Heart right ventricle (tissue), 16 donors: ENCODE measurements at regions not wholly inside any gene's neighbourhood (a gene's known extent, or its start where the extent isn't known, plus 50 kb on each side); places are given as distances from the start of the nearest gene placed in this dataset.

ENCODE experiments used
- ATAC-seq, 8 donors: fragments of 200-7000 bp; cut with Tn5 transposase; one replicate each; pipeline ENCODE4 v1.9.1; 2020; ENCODE audit warnings: mild to moderate bottlenecking in 8 of 8, moderate library complexity in 8 of 8, moderate number of reproducible peaks in 1 of 8
- DNase-seq, 2 donors: peaks; one replicate each; pipeline ENCODE4 v3.0.0-alpha.2; 2020
- H3K27ac ChIP-seq, 10 donors: fragments of 200-600 bp; sonication (generic) in 2 of 10; one replicate each; pipeline versions ENCODE4 v1.5.0 to v1.8.0; 2020 to 2022; ENCODE audit warnings: mild to moderate bottlenecking in 3 of 10
- H3K27me3 ChIP-seq, 7 donors: fragments of 200-600 bp; one replicate each; pipeline ENCODE4 v1.8.0; 2021 to 2022; ENCODE audit warnings: mild to moderate bottlenecking in 2 of 7
- H3K36me3 ChIP-seq, 9 donors: fragments of 200-600 bp; sonication (generic) in 1 of 9; one replicate each; pipeline versions ENCODE4 v1.5.0 to v1.8.0; 2020 to 2022; ENCODE audit warnings: mild to moderate bottlenecking in 2 of 9
- H3K4me1 ChIP-seq, 9 donors: fragments of 200-600 bp; sonication (generic) in 1 of 9; one replicate each; pipeline versions ENCODE4 v1.5.0 to v1.8.0; 2020 to 2022; ENCODE audit warnings: mild to moderate bottlenecking in 4 of 9
- H3K4me3 ChIP-seq, 10 donors: fragments of 200-600 bp; sonication (generic) in 2 of 10; one replicate each; pipeline versions ENCODE4 v1.5.0 to v1.8.0; 2020 to 2022; ENCODE audit warnings: mild to moderate bottlenecking in 7 of 10, moderate library complexity in 2 of 10
- H3K9me3 ChIP-seq, 11 donors: fragments of 200-600 bp in 10 of 11; sonication (generic) in 2 of 11; one replicate each; pipeline versions ENCODE4 v1.5.0 to v1.8.0; 2013 to 2022; ENCODE audit warnings: mild to moderate bottlenecking in 2 of 11, control low read depth in 1 of 11, moderate library complexity in 1 of 11
- CTCF ChIP-seq, 9 donors: fragments of 200-600 bp; sonication (generic) in 2 of 9; IDR thresholded peaks; one replicate each; pipeline versions ENCODE4 v1.5.0 to v1.8.0; 2021 to 2022; ENCODE audit warnings: antibody characterized with exemption in 9 of 9, mild to moderate bottlenecking in 5 of 9, moderate library complexity in 1 of 9
- WGBS, 2 donors: extraction: QIAGEN DNeasy Blood & Tissue Kit; methylation state at CpG; one replicate each; pipeline ENCODE4 v1.1.7; 2013; ENCODE audit warnings: inconsistent platforms in 1 of 2; 5-methylcytosine and 5-hydroxymethylcytosine counted together
- intact Hi-C, 10 donors: fragments of 100-400 bp; cut with DNase I; formaldehyde crosslinking; loops; one replicate each; pipeline versions ENCODE4 v1.11.1 to v1.14.2; 2022
- donor health status: Arrhythmogenic right ventricular cardiomyopathy.
- donor health status: ischemic (EF 13 %, LVEDD 7.1; RV severe dilation, severe dysfunction).
- donor health status: healthy with polysubstance abuse.
- donor health status: DM: no; HTN: yes; CAD: no.
- donor health status: DM: no; HTN: no; CAD: no.
- donor health status: ischemic (EF 25% LVEDD 6.9; RV normal size, moderate dysfunction).
- donor health status: ischemic (EF 25% LVEDD 5.7; RV mildly dilated, moderate dysfunction).
- donor health status: healthy.
- donor health status: DM: yes; HTN: yes; CAD: no.
- donor health status: Ischemic cardiomyopathy.
- donor health status: ischemic (EF 35%, LVEDD 5.7; RV mildly dilated, moderate dysfunction).
- donor health status: nonischemic (EF 11% LVEDD 7.7; RV severe dilation, severe dysfunction).
- donor health status: DM: yes; HTN: yes; CAD: no.
- donor health status: PGD.
- donor health status: ischemic (EF 29% LVEDD 5.4; RV normal size, mild dysfunction).
- donor health status: nonischemic (EF 23%, LVEDD 6.1; RV moderate dilation, normal function).

- 95 to 96% methylated on average over 7 of the region's 7 CpGs for WGBS, 2 donors
- TF ChIP-seq CTCF (IDR thresholded peaks at IDR 0.05), result no peak
Measured at GRCh38 chr2:128792476-128793054, 473.9 kb upstream of the HS6ST1 start.

GRCh38 chr2:128793404-128793803 lies 474.7 kb upstream of the HS6ST1 start:
- H3K4me3 ChIP-seq, result no peak overlapping the region
- no peak overlapping the region for H3K27ac ChIP-seq
- no peaks in the 10 kb centered on the region for H3K9me3 ChIP-seq
- TF ChIP-seq CTCF (IDR thresholded peaks at IDR 0.05), result no peak
- intact Hi-C loops, result no loop called here
- H3K4me1 ChIP-seq, result no peaks in the 10 kb centered on the region
- peaks cover 0 to 4% (median 0%) of the 10 kb centered on the region in 7 donors for H3K27me3 ChIP-seq
- DNase-seq (no peak), ATAC-seq (no peak)
- H3K36me3 ChIP-seq, result no peaks in the 10 kb centered on the region
- WGBS, 2 donors, result 66 to 69% methylated on average over 6 of the region's 6 CpGs

More at GRCh38 chr2:128792476-128793054, 473.9 kb upstream of the HS6ST1 start:
- ATAC-seq (no peak), DNase-seq (no peak)
- intact Hi-C loops, result no loop called here
- Histone ChIP-seq H3K4me1 (no peaks in the 10 kb centered on the region), H3K27ac (no peak overlapping the region), H3K27me3 (peaks cover 0 to 4% (median 0%) of the 10 kb centered on the region in 7 donors), H3K36me3 (no peaks in the 10 kb centered on the region), H3K4me3 (no peak overlapping the region), H3K9me3 (no peaks in the 10 kb centered on the region)

GRCh38 chr2:128794285-128794684 lies 475.6 kb upstream of the HS6ST1 start:
- no peak for TF ChIP-seq CTCF (IDR thresholded peaks at IDR 0.05)
- intact Hi-C loops, result no loop called here
- DNase-seq, result no peak
- Histone ChIP-seq H3K9me3 (no peaks in the 10 kb centered on the region), H3K36me3 (no peaks in the 10 kb centered on the region), H3K27ac (no peak overlapping the region), H3K27me3 (peaks cover 0 to 4% (median 0%) of the 10 kb centered on the region in 7 donors), H3K4me1 (peaks cover 0 to 8% (median 0%) of the 10 kb centered on the region in 9 donors), H3K4me3 (no peak overlapping the region)
- no peak for ATAC-seq
- WGBS, 2 donors, result 88 to 89% methylated on average over 6 of the region's 6 CpGs

GRCh38 chr2:128796321-128796720 lies 477.7 kb upstream of the HS6ST1 start:
- Histone ChIP-seq H3K4me1 (peaks cover 0 to 8% (median 0%) of the 10 kb centered on the region in 9 donors), H3K27ac (no peak overlapping the region), H3K36me3 (no peaks in the 10 kb centered on the region), H3K9me3 (no peaks in the 10 kb centered on the region), H3K27me3 (peaks cover 0 to 4% (median 0%) of the 10 kb centered on the region in 7 donors), H3K4me3 (no peak overlapping the region)
- WGBS, 2 donors, result 60 to 71% methylated on average over 4 of the region's 4 CpGs
- TF ChIP-seq CTCF (IDR thresholded peaks at IDR 0.05), result no peak
- DNase-seq, result no peak
- ATAC-seq, result no peak
- intact Hi-C loops, result no loop called here
